Left renal cortex interstitium (tissue), 4 donors: ENCODE measurements at regions not wholly inside any gene's neighbourhood (a gene's known extent, or its start where the extent isn't known, plus 50 kb on each side); places are given as distances from the start of the nearest gene placed in this dataset.

Experiments used
- DNase-seq, 4 donors: peaks; one replicate each; pipeline ENCODE4 v3.0.0-alpha.2; 2013; ENCODE audit warnings: low read depth in 4 of 4, low spot score in 2 of 4, missing footprints in 1 of 4

GRCh38 chr9:28770827-28771226 is 1197.5 kb upstream of the C9orf72 start:
- DNase-seq, result no peak

DNA sequence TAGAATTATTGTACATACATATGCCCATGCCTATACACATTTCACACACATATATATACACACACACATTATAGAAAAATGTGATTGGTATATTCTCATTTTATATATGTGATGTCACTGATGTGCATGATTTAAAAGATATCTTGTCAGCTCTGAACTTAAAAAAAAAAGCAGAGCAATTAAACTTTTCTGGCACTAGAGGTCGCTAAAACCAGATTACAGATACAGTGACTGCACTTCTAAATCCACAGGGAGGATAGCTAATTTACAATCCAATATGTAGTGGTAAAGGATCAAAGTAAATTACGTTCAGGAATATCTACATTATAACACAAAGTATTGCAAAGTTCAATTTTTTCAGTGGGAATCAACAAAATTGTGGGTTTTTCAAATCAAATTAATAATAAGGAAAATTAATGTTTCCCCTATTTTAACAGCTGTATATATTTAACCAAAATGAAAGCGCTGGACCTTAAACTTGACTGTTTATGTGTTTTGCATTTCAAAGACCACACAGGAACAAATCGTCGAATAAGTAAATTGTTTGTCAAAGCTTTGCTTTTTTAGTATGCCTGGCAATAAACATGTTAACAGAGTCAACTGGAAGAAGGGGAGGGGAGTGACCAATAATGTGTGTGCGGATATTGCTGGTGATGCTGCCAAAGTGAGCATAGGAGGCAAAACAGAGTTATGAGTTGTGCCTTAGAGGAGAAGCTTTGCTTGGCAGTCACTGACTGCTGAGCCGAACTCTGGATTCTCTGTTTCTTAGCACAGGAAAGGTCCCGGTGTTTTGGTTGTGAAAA is 1201.4 kb upstream of the C9orf72 start:
- DNase-seq, result peak in 2 of 4 donors; percentile 9 to 28

DNA sequence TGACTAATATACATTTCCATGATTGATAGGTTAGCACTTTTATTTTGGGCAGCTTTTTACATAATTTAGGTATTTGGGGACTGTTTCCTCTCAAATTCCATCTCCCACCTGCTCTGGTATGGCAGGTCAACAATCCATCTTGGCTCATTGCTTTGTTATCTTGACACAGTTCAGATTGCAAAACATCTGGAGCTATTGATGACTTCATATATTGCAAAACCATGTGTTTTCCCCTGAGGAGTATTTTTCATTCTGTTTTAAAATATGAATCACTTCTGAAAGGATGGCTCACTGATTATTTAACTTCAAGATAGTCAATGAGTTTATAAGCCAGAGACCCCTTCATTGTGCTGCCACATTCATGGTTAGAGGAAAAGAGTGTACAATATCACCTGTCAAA is 1206.0 kb upstream of the C9orf72 start:
- no peak for DNase-seq

- no peak for DNase-seq
Measured at GRCh38 chr9:28781481-28781880, 1208.2 kb upstream of the C9orf72 start.

DNA sequence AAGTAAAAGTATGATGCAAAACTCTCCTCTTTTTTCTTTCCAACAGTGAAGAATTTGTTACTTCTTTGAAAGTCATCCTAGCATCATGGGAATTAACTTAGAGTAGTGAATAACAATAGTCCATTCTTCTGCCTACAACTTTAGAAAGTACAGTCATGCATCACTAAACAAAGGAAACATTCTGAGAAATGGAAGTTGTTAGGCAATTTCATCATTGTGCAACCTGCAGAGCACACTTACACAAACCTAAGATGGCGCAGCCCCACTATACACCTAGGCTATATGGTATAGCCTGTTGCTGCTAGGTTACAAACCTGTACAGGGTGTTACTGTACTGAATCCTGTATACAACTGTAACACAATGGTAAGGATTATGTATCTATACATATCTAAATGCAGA is 1209.3 kb upstream of the C9orf72 start:
- DNase-seq, result no peak

DNA sequence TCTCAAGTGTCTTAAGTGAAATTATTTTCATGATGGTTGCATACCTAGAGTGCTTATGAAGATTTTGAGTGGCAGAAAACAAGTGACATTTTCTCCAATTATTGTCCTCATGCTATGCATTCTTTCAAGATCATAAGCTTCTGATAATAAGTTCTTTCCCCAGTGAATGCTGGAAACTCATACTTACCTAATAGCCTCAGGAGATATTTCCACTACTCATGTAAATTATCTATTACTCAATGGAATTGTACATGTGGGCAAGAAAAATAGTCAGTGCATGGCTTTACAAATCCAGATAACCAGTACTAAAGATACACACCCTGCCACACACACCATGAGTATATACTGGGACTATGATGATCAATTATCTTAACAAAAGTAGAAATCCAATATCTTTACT is 1219.4 kb upstream of the C9orf72 start:
- DNase-seq, result no peak

- no peak for DNase-seq
Measured at GRCh38 chr9:28799876-28800275, 1226.6 kb upstream of the C9orf72 start.

DNA sequence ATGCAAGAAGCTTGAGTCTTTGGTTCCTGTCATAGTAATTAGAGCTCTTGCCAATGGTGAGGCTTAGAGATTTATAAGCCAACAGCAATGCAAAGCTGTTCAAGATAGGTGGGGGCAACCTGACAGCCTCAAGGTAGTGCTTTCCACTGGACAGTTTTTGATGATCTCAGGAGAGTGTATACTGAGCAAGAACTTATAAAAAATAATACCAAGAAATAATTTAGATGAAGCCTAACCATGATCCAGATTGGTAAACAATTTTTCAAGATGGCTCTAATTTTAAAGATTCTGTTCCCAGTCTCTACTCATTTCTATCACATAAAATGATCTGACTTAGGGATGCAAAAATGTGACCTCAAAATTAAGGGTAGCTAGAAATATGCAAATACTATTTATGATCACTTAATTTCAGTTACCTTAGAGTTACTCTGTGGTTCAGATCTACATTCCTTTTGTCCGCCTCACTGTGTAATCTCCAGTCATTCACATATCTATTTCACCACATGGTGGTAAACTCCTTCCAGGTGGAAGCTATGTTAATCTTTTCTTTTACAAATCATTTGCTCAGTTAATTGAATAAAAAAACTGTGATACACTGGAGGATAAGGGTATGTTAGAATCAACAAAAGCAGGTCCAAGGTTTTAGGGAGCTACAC is 1228.0 kb upstream of the C9orf72 start:
- no peak for DNase-seq

GRCh38 chr9:28805197-28805596 is 1231.9 kb upstream of the C9orf72 start:
- DNase-seq, result no peak

- no peak for DNase-seq
Measured at GRCh38 chr9:28808042-28808441, 1234.8 kb upstream of the C9orf72 start.

- DNase-seq, result no peak
Measured at GRCh38 chr9:28810388-28811075, 1237.3 kb upstream of the C9orf72 start.

DNA sequence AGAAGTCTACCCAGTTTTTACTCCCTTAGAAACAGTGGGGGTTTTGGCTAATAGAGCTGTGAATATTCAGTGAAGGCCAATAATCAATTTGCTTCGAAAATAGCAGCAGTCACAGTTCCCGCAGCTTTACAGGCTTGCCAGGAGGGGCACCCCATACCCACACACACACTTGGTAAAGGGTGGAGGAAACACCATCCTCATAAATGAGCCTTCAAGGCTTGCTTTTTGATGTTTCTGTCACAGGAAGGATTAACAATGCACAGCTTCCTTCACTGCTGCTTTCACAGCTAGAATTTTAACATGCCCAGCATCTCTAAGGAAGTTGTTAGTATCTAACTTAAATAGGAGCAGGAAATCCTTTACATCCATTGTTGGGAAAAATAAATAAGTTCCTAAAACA is 1247.5 kb upstream of the C9orf72 start:
- DNase-seq, result no peak

DNA sequence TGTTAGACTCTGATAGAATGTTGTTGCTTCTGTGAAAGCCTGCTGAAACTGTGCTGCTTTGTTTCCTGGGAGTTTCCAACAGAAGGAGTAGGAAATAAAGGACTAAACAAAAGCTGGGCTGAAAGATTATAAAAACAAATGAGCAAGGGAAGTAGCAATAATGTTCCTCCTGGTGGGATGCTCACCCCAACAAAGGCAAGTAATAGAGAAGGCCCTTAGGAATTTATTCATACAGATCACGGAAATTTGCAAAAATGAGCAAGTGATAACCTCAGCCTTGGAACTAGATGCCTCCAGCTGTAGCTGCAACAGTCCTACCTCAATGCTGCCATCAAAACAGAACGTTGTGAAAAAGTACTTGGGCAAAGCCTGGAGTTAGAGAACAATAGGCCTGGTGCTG is 1248.0 kb upstream of the C9orf72 start:
- DNase-seq, result no peak

GRCh38 chr9:28824432-28824963 is 1251.2 kb upstream of the C9orf72 start:
- DNase-seq, result no peak

DNA sequence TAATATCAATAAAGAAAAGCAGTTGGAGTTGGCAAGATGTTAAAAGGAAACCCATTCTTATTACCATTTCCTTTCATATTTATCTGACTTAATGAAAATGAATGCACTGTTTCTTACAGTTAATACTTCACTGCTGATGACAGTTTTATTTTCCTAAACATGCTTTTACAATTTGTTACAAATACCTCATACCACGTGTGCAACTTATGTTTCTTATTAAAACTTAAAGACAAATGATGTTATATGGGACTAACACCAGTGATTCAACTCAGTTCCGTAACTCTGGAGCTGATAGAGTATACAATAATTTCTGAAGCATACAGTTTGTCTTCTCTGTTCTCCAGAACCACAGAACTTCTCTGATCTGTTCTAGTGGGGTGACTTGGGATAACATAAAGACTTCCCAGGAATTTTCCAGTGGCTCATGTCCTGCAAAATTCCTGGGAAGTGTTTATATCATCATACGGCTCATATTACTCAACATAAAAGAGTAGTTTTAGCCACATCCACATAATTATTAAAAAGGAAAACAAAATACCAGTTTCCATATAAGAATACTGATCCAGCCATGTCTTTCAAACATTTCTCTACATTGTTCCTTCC is 1259.0 kb upstream of the C9orf72 start:
- no peak for DNase-seq

DNA sequence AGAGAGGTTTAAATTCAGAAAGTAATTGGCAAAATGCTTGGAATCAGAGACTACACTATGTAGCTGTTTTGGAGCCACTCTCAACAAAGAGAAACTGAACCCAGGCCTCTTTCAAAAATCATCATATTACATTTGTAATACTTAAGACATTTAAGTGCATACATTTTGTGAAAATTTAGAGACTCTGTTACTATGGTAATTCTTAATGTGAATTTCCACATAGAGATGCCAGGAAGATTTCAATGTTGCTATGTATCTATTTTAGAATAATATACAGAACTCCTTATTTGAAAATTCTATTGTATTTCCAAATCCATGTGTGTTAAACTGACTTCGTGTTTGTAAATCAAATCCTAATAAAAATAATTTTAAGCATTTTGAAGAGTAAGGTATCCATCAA is 1260.9 kb upstream of the C9orf72 start:
- no peak for DNase-seq

- no peak for DNase-seq
Measured at GRCh38 chr9:28839778-28840430, 1266.6 kb upstream of the C9orf72 start.

- DNase-seq, result no peak
Measured at GRCh38 chr9:28841775-28842174, 1268.5 kb upstream of the C9orf72 start.

DNA sequence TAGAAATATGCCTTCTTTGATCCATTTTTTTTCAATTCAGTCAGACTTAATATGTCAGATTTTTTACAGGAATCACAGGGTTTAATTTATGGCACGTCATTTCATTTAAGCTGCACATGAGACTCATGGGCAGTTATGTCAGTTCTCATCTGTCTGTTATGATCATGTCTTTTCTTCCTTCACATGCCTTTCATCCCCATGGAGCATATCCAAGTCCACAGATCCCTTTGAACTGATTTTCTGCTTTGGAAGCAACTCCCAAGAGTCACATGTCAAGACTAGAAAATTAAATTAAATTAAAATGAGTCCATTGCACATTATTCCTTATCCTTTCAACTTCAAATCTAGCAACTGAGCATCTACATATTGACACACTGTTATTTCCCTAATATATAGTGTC is 1274.0 kb upstream of the C9orf72 start:
- no peak for DNase-seq

- no peak for DNase-seq
Measured at GRCh38 chr9:28848671-28849070, 1275.4 kb upstream of the C9orf72 start.

- DNase-seq, result no peak
Measured at GRCh38 chr9:28853477-28853876, 1280.2 kb upstream of the C9orf72 start.
